GM23338 (cell line): ENCODE measurements at regions not wholly inside any gene's neighbourhood (a gene's known extent, or its start where the extent isn't known, plus 50 kb on each side); places are given as distances from the start of the nearest gene placed in this dataset.

ENCODE experiments used
- CREB1 ChIP-seq: fragments of 250-450 bp; sonication (Bioruptor Pico); IDR thresholded peaks from 2 replicates; pipeline ENCODE4 v1.5.0; 2020; ENCODE audit warnings: low read depth, mild to moderate bottlenecking, moderate library complexity
- EZH2 ChIP-seq: fragments of 200-600 bp; sonication (generic); IDR thresholded peaks from one replicate; pipeline ENCODE4 v1.8.0; 2017; ENCODE audit warnings: antibody characterized with exemption, mild to moderate bottlenecking, low read depth; ENCODE audit not compliant: unreplicated experiment
- EZH2phosphoT487 ChIP-seq: fragments of 200-600 bp; sonication (generic); IDR thresholded peaks from one replicate; pipeline ENCODE4 v1.8.1; 2018; ENCODE audit warnings: antibody characterized with exemption; ENCODE audit not compliant: unreplicated experiment
- JUNB ChIP-seq: IDR thresholded peaks from one replicate; pipeline ENCODE4 v1.6.1; 2016; ENCODE audit warnings: antibody characterized with exemption; ENCODE audit not compliant: unreplicated experiment
- NANOG ChIP-seq: IDR thresholded peaks from 2 replicates; pipeline ENCODE4 v1.6.1; 2016; ENCODE audit warnings: antibody characterized with exemption, borderline replicate concordance
- POLR2AphosphoS5 ChIP-seq: IDR thresholded peaks from 2 replicates; pipeline ENCODE4 v1.6.1; 2016; ENCODE audit warnings: antibody characterized with exemption, low read depth
- REST ChIP-seq: IDR thresholded peaks from one replicate; pipeline ENCODE4 v1.6.1; 2018; ENCODE audit warnings: antibody characterized with exemption; ENCODE audit not compliant: unreplicated experiment
- ZNF331 ChIP-seq: fragments of 250-450 bp; sonication (Bioruptor Pico); IDR thresholded peaks from 2 replicates; pipeline ENCODE4 v1.5.0; 2020; ENCODE audit warnings: low read depth, mild to moderate bottlenecking, moderate library complexity
- TF ChIP-seq, protein P1 (sequence below), 2 experiments: fragments of 200-600 bp in 1 of 2; sonication (generic) in 1 of 2; conservative IDR thresholded peaks; 2 replicates each; pipeline versions ENCODE4 v1.5.1 to v1.6.1; 2016 to 2017; ENCODE audit warnings: antibody characterized with exemption in 2 of 2, low read depth in 2 of 2, mild to moderate bottlenecking in 2 of 2, moderate library complexity in 1 of 2
- TF ChIP-seq, protein P2 (sequence below): fragments of 250-450 bp; sonication (Bioruptor Pico); IDR thresholded peaks from 2 replicates; pipeline ENCODE4 v1.5.0; 2020; ENCODE audit warnings: mild to moderate bottlenecking, moderate library complexity

- TF ChIP-seq EZH2 (no peak), CREB1 (no peak), REST (no peak), EZH2phosphoT487 (no peak), POLR2AphosphoS5 (no peak), ZNF331 (CRISPR knock-in tag) (no peak), NANOG (no peak), JUNB (no peak)
- TF ChIP-seq, protein P1, sequence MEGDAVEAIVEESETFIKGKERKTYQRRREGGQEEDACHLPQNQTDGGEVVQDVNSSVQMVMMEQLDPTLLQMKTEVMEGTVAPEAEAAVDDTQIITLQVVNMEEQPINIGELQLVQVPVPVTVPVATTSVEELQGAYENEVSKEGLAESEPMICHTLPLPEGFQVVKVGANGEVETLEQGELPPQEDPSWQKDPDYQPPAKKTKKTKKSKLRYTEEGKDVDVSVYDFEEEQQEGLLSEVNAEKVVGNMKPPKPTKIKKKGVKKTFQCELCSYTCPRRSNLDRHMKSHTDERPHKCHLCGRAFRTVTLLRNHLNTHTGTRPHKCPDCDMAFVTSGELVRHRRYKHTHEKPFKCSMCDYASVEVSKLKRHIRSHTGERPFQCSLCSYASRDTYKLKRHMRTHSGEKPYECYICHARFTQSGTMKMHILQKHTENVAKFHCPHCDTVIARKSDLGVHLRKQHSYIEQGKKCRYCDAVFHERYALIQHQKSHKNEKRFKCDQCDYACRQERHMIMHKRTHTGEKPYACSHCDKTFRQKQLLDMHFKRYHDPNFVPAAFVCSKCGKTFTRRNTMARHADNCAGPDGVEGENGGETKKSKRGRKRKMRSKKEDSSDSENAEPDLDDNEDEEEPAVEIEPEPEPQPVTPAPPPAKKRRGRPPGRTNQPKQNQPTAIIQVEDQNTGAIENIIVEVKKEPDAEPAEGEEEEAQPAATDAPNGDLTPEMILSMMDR (conservative IDR thresholded peaks at IDR 0.05; ENCODE audit: low read depth in 2 of 2) = no peak
- TF ChIP-seq, protein P2, sequence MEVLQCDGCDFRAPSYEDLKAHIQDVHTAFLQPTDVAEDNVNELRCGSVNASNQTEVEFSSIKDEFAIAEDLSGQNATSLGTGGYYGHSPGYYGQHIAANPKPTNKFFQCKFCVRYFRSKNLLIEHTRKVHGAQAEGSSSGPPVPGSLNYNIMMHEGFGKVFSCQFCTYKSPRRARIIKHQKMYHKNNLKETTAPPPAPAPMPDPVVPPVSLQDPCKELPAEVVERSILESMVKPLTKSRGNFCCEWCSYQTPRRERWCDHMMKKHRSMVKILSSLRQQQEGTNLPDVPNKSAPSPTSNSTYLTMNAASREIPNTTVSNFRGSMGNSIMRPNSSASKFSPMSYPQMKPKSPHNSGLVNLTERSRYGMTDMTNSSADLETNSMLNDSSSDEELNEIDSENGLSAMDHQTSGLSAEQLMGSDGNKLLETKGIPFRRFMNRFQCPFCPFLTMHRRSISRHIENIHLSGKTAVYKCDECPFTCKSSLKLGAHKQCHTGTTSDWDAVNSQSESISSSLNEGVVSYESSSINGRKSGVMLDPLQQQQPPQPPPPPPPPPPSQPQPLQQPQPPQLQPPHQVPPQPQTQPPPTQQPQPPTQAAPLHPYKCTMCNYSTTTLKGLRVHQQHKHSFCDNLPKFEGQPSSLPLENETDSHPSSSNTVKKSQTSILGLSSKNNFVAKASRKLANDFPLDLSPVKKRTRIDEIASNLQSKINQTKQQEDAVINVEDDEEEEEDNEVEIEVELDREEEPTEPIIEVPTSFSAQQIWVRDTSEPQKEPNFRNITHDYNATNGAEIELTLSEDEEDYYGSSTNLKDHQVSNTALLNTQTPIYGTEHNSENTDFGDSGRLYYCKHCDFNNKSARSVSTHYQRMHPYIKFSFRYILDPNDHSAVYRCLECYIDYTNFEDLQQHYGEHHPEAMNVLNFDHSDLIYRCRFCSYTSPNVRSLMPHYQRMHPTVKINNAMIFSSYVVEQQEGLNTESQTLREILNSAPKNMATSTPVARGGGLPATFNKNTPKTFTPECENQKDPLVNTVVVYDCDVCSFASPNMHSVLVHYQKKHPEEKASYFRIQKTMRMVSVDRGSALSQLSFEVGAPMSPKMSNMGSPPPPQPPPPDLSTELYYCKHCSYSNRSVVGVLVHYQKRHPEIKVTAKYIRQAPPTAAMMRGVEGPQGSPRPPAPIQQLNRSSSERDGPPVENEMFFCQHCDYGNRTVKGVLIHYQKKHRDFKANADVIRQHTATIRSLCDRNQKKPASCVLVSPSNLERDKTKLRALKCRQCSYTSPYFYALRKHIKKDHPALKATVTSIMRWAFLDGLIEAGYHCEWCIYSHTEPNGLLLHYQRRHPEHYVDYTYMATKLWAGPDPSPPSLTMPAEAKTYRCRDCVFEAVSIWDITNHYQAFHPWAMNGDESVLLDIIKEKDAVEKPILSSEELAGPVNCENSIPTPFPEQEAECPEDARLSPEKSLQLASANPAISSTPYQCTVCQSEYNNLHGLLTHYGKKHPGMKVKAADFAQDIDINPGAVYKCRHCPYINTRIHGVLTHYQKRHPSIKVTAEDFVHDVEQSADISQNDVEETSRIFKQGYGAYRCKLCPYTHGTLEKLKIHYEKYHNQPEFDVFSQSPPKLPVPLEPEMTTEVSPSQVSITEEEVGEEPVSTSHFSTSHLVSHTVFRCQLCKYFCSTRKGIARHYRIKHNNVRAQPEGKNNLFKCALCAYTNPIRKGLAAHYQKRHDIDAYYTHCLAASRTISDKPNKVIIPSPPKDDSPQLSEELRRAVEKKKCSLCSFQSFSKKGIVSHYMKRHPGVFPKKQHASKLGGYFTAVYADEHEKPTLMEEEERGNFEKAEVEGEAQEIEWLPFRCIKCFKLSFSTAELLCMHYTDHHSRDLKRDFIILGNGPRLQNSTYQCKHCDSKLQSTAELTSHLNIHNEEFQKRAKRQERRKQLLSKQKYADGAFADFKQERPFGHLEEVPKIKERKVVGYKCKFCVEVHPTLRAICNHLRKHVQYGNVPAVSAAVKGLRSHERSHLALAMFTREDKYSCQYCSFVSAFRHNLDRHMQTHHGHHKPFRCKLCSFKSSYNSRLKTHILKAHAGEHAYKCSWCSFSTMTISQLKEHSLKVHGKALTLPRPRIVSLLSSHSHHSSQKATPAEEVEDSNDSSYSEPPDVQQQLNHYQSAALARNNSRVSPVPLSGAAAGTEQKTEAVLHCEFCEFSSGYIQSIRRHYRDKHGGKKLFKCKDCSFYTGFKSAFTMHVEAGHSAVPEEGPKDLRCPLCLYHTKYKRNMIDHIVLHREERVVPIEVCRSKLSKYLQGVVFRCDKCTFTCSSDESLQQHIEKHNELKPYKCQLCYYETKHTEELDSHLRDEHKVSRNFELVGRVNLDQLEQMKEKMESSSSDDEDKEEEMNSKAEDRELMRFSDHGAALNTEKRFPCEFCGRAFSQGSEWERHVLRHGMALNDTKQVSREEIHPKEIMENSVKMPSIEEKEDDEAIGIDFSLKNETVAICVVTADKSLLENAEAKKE (CRISPR knock-in tag) = no peak
Measured at GRCh38 chr1:238611406-238611805, 720.7 kb upstream of the ZP4 start.
